HL-60 (cell line): ENCODE measurements at regions not wholly inside any gene's neighbourhood (a gene's known extent, or its start where the extent isn't known, plus 50 kb on each side); places are given as distances from the start of the nearest gene placed in this dataset.

ENCODE experiments used
- GABPA ChIP-seq: IDR thresholded peaks from 2 replicates; pipeline ENCODE4 v1.6.1; 2012; ENCODE audit warnings: low read depth
- POLR2AphosphoS5 ChIP-seq: IDR thresholded peaks from 2 replicates; pipeline ENCODE4 v1.6.1; 2012; ENCODE audit warnings: low read depth
- TF ChIP-seq, protein P1 (sequence below): IDR thresholded peaks from one replicate; pipeline ENCODE4 v1.5.1; 2011; ENCODE audit warnings: low read length, control low read depth, inconsistent platforms; ENCODE audit not compliant: insufficient read depth
- TF ChIP-seq, protein P2 (sequence below): IDR thresholded peaks from 2 replicates; pipeline ENCODE4 v1.6.1; 2012; ENCODE audit warnings: low read depth; ENCODE audit not compliant: insufficient replicate concordance

DNA sequence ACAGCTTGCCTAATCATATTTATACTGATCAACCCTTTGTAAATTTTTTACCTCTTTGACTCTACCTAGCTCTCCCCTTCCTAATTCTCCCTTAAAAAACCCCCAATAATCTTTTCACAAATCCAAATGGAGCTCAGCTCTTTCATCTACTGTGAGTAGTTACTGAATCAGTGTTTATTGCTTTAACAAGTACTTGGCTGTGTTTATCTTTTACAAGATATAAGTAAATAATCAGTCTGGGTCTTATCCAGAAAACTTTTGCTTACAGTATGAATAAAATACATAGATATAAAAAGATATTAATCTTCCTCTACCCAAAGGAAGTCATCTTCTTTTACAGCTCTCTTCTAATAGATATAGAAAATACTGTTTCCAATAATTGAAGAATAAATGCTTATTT lies 366.4 kb downstream of the RAP2B start:
- TF ChIP-seq, protein P1, sequence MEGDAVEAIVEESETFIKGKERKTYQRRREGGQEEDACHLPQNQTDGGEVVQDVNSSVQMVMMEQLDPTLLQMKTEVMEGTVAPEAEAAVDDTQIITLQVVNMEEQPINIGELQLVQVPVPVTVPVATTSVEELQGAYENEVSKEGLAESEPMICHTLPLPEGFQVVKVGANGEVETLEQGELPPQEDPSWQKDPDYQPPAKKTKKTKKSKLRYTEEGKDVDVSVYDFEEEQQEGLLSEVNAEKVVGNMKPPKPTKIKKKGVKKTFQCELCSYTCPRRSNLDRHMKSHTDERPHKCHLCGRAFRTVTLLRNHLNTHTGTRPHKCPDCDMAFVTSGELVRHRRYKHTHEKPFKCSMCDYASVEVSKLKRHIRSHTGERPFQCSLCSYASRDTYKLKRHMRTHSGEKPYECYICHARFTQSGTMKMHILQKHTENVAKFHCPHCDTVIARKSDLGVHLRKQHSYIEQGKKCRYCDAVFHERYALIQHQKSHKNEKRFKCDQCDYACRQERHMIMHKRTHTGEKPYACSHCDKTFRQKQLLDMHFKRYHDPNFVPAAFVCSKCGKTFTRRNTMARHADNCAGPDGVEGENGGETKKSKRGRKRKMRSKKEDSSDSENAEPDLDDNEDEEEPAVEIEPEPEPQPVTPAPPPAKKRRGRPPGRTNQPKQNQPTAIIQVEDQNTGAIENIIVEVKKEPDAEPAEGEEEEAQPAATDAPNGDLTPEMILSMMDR = no peak
- TF ChIP-seq POLR2AphosphoS5 (no peak), GABPA (no peak)
- TF ChIP-seq, protein P2, sequence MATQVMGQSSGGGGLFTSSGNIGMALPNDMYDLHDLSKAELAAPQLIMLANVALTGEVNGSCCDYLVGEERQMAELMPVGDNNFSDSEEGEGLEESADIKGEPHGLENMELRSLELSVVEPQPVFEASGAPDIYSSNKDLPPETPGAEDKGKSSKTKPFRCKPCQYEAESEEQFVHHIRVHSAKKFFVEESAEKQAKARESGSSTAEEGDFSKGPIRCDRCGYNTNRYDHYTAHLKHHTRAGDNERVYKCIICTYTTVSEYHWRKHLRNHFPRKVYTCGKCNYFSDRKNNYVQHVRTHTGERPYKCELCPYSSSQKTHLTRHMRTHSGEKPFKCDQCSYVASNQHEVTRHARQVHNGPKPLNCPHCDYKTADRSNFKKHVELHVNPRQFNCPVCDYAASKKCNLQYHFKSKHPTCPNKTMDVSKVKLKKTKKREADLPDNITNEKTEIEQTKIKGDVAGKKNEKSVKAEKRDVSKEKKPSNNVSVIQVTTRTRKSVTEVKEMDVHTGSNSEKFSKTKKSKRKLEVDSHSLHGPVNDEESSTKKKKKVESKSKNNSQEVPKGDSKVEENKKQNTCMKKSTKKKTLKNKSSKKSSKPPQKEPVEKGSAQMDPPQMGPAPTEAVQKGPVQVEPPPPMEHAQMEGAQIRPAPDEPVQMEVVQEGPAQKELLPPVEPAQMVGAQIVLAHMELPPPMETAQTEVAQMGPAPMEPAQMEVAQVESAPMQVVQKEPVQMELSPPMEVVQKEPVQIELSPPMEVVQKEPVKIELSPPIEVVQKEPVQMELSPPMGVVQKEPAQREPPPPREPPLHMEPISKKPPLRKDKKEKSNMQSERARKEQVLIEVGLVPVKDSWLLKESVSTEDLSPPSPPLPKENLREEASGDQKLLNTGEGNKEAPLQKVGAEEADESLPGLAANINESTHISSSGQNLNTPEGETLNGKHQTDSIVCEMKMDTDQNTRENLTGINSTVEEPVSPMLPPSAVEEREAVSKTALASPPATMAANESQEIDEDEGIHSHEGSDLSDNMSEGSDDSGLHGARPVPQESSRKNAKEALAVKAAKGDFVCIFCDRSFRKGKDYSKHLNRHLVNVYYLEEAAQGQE = no peak
